Erythroblast (primary cell): ENCODE measurements at regions not wholly inside any gene's neighbourhood (a gene's known extent, or its start where the extent isn't known, plus 50 kb on each side); places are given as distances from the start of the nearest gene placed in this dataset.

Experiments used
- DNase-seq, 2 experiments: peaks; one replicate each; lab custom pipeline; 2025; lab: John Stamatoyannopoulos, UW
- GATA1 ChIP-seq: IDR thresholded peaks from 2 replicates; pipeline ENCODE4 v1.6.1; 2011; ENCODE audit warnings: low read depth, mild to moderate bottlenecking, control low read depth, low read length, moderate library complexity
- POLR2A ChIP-seq: IDR thresholded peaks from 2 replicates; pipeline ENCODE4 v1.6.1; 2011; ENCODE audit warnings: mild to moderate bottlenecking, low read length

GRCh38 chr1:182283746-182284544 is 107.6 kb downstream of the GLUL start:
- TF ChIP-seq GATA1 (no peak), POLR2A (no peak)
- DNase-seq, result no peak

DNA sequence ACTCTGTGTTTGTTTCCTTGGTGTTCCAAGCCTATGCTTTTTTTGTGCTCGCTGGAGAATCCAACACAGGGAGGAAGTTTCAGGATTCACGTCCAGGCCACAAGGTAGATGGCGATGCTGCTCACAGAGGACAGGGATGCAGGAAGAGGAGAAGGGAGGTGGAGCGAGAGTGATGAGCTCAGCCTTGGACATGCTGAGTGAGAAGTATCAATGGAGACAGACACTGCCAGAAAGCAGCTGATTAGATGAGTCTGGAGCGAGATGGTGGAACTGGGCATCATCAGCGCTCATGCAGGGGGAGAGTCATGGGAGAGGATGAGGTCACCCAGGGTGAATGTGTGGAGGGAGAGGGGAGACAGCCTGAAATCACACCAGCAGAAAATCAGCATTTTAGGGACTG is 110.0 kb downstream of the GLUL start:
- TF ChIP-seq GATA1 (no peak), POLR2A (no peak)
- peak; percentile 63 to 76 for DNase-seq

DNA sequence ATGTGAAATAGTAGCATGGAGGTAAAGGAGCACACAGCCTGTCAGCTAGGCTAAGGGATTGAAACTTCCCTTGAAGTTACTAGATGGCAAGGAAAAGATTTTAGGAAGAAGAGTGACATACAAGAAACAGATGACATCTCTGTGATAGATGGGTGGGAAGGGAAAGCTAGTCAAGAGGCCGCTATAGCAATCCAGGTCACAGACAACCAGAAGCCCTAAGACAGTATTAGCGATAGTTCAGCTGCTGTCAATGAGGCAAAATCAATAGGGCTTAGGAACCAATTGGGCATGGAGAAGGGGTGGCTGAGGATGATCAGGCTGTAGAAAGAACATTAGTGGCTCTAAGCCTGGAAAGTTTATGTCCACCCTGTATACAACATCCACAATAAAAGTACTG is 111.1 kb downstream of the GLUL start:
- no peak for DNase-seq
- TF ChIP-seq POLR2A (no peak), GATA1 (no peak)

DNA sequence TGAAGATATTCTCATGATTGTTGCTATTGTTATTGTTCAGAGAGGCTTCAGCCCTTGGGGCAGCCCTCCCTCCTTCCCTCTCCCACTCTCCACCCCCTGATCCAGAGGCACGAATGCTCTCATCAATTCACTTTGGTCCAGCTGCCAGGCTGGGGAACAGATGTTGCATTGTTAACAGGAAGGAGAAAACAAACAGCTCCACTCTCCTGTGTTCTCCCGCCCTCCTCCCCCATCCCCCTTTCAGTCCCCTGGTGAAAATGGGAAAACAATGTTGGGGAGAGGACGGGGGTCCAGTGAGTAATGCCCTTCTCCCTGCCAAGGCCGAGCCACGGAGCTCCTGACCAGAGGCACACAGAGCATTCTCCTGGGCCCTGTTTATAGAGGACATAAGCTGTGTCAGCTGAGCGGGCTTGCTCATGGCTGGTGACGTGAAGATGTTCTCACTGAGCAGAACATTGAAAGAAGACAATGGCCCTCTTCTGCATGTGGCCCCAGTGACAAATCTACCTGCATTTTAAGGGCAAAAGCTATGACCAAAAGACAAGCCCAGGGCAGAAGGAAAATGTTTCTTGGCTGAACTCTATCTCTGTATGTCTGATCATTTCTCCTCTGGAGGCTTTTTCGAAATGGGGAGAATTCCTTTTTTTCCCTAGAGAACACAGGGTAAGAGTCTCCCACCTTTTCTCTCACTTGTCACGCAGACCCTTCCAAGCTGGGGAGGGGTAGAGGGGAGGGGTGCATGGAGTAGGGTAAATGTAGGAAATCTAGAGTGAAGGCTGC is 111.7 kb downstream of the GLUL start:
- no peak for DNase-seq
- TF ChIP-seq POLR2A (no peak), GATA1 (no peak)

GRCh38 chr1:182279302-182279701 is 112.3 kb downstream of the GLUL start:
- TF ChIP-seq POLR2A (no peak), GATA1 (no peak)

GRCh38 chr1:182278144-182279054 is 113.2 kb downstream of the GLUL start:
- DNase-seq, result no peak
- TF ChIP-seq POLR2A (no peak), GATA1 (no peak)

More at GRCh38 chr1:182279302-182279701, 112.3 kb downstream of the GLUL start:
- no peak for DNase-seq

- no peak for DNase-seq
These were observed 116.3 kb downstream of the GLUL start for GRCh38 chr1:182275271-182275670.

GRCh38 chr1:182274618-182275017 is 117.0 kb downstream of the GLUL start:
- TF ChIP-seq POLR2A (no peak), GATA1 (no peak)
- no peak for DNase-seq

More at GRCh38 chr1:182275271-182275670, 116.3 kb downstream of the GLUL start:
- TF ChIP-seq POLR2A, result no peak
- no peak for TF ChIP-seq GATA1

GRCh38 chr1:182270731-182271130 is 120.9 kb downstream of the GLUL start:
- DNase-seq, result no peak
- no peak for TF ChIP-seq GATA1
- TF ChIP-seq POLR2A, result no peak

GRCh38 chr1:182269097-182269496 is 122.5 kb downstream of the GLUL start:
- DNase-seq, result no peak
- TF ChIP-seq POLR2A, result no peak
- TF ChIP-seq GATA1, result no peak

- DNase-seq, result no peak
- TF ChIP-seq POLR2A (no peak), GATA1 (no peak)
These were observed 122.9 kb downstream of the GLUL start for GRCh38 chr1:182268669-182269068.

DNA sequence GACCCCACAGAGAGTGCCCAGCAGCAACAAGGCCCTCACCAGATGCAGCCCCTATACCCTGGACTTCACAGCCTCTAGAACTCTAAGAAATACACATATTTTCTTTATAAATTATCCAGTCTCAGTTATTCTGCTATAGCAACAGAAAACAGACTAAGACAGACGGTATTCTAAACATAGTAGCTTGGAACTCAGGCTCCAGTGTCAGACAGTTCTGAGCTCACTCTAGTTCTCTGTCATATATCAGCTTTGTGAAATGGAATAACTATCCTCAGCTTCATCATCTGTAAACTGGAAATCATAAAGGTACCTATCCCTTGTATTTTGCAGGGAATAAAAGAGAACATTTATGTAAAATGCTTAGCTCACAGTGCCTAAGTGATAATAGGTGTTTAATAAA is 127.4 kb downstream of the GLUL start:
- TF ChIP-seq GATA1 (no peak), POLR2A (no peak)
- no peak for DNase-seq

GRCh38 chr1:182263706-182264105 is 127.9 kb downstream of the GLUL start:
- TF ChIP-seq POLR2A (no peak), GATA1 (no peak)
- no peak for DNase-seq
